22Rv1 (cell line): ENCODE measurements at regions not wholly inside any gene's neighbourhood (a gene's known extent, or its start where the extent isn't known, plus 50 kb on each side); places are given as distances from the start of the nearest gene placed in this dataset.

ENCODE experiments used
- CTCF ChIP-seq: fragments of 450-650 bp; IDR thresholded peaks from 2 replicates; pipeline ENCODE4 v1.5.1; 2017; ENCODE audit warnings: mild to moderate bottlenecking
- ZFX ChIP-seq: fragments of 450-650 bp; IDR thresholded peaks from 2 replicates; pipeline ENCODE4 v1.6.1; 2017; ENCODE audit warnings: antibody characterized with exemption, borderline replicate concordance

- TF ChIP-seq CTCF (no peak), ZFX (no peak)
Measured at GRCh38 chr20:53871541-53871940, 198.9 kb downstream of the BCAS1 start.
